ENCODE measurements at regions not wholly inside any gene's neighbourhood (a gene's known extent, or its start where the extent isn't known, plus 50 kb on each side); places are given as distances from the start of the nearest gene placed in this dataset.

GRCh38 chr5:110115503-110115902, 425.8 kb downstream of the MAN2A1 start:
- Histone ChIP-seq H3T11ph (ENCODE audit: low read length) (no peak overlapping the region), H3K18ac (ENCODE audit: insufficient read length, low read depth, low read length) (no peak overlapping the region), H3K27me3 (ENCODE audit: insufficient read depth, low read length) (no peaks in the 10 kb centered on the region), H3K23ac (ENCODE audit: insufficient read length, low read depth, low read length) (no peak overlapping the region), H2BK20ac (ENCODE audit: low read depth, low read length, poor library complexity, severe bottlenecking) (no peak overlapping the region), H3K56ac (ENCODE audit: insufficient read length, low read depth, low read length) (no peak overlapping the region), H2AFZ (ENCODE audit: low read length) (no peak overlapping the region), H3K27ac (ENCODE audit: insufficient read length, low read depth, low read length) (no peak overlapping the region), H3K4me1 (ENCODE audit: insufficient read depth, low read length) (no peaks in the 10 kb centered on the region), H2BK5ac (ENCODE audit: insufficient read length, low read length) (no peak overlapping the region), H3K9me3 (ENCODE audit: control insufficient read depth, low read depth, low read length) (no peaks in the 10 kb centered on the region), H2BK120ac (ENCODE audit: low read depth, low read length, poor library complexity, severe bottlenecking) (no peak overlapping the region), H4K5ac (ENCODE audit: insufficient read length, low read depth, low read length) (no peak overlapping the region), H2BK12ac (ENCODE audit: insufficient read length, low read depth, low read length) (no peak overlapping the region), H4K8ac (replicated peaks; ENCODE audit: insufficient read length, low read depth, low read length) (no peak overlapping the region), H2BK15ac (ENCODE audit: low read depth, low read length) (no peak overlapping the region), H3K14ac (ENCODE audit: insufficient read depth, low read length) (no peak overlapping the region), H2AK5ac (ENCODE audit: insufficient read length, low read length) (no peak overlapping the region), H3K79me2 (ENCODE audit: insufficient read depth, low read length) (no peaks in the 10 kb centered on the region), H4K20me1 (ENCODE audit: control insufficient read depth, insufficient read depth, insufficient read length) (no peaks in the 10 kb centered on the region), H4K91ac (ENCODE audit: insufficient read length, low read depth, low read length) (no peak overlapping the region), H3K9ac (ENCODE audit: extremely low read depth, insufficient read length, low read length) (no peak overlapping the region), H3K23me2 (ENCODE audit: insufficient read length, low read depth, low read length, poor library complexity, severe bottlenecking) (no peaks in the 10 kb centered on the region), H3K79me1 (ENCODE audit: insufficient read depth, low read depth, low read length, poor library complexity, severe bottlenecking) (no peaks in the 10 kb centered on the region), H3K4ac (ENCODE audit: low read depth, low read length) (no peak overlapping the region), H3K4me2 (ENCODE audit: insufficient read depth, insufficient read length, low read length) (no peak overlapping the region)
- Mint-ChIP-seq H3K27ac (no peak overlapping the region), H3K9me3 (peaks cover 14 to 19% of the 10 kb centered on the region in 2 experiments), H3K4me1 (no peaks in the 10 kb centered on the region), H3K36me3 (ENCODE audit: insufficient read depth in 1 of 3, low read depth in 3 of 3) (peaks cover 0 to 8% (median 0%) of the 10 kb centered on the region in 3 experiments; a peak in 2 of 7 replicates), H3K27me3 (ENCODE audit: low read depth) (no peaks in the 10 kb centered on the region), H3K4me3 (no peak overlapping the region)
- TF ChIP-seq CTCF (conservative IDR thresholded peaks at IDR 0.05), result no peak
- WGBS (ENCODE audit: extremely low coverage, insufficient read length, low lambda C conversion rate), result no CpG with 5 or more reads among the region's 3 CpGs
- DNase-seq, result no peak

Data from H9 (cell line).